ENCODE measurements at regions not wholly inside any gene's neighbourhood (a gene's known extent, or its start where the extent isn't known, plus 50 kb on each side); places are given as distances from the start of the nearest gene placed in this dataset.
"Not testable (repeated sequence)": the region's sequence is repeated elsewhere in the genome, so short reads cannot be mapped to it uniquely, and the experiment has no call there.

DNA sequence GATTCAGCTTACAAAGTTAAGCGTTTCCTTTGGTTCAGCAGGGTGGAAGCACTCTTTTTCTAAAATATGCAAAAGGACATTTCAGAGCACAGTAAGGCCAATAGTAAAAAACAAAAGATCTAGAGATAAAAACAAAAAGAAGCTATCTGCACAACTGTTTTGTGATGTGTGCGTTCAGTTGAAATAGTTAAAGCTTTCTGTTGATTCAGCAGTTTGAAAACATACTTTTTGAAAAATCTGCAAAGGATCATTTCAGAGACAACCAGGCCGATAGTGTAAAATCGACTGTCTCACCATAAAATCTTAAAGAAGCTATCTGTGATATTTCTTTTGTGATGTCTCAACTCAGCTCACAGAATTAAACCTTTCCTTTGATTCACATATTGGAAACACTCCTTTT lies 300.0 kb upstream of the ALG10B start:
- no peak for DNase-seq (ENCODE audit: low read depth)

GRCh38 chr12:38025916-38026315 lies 290.7 kb upstream of the ALG10B start:
- no peak for DNase-seq (ENCODE audit: low read depth)

DNA sequence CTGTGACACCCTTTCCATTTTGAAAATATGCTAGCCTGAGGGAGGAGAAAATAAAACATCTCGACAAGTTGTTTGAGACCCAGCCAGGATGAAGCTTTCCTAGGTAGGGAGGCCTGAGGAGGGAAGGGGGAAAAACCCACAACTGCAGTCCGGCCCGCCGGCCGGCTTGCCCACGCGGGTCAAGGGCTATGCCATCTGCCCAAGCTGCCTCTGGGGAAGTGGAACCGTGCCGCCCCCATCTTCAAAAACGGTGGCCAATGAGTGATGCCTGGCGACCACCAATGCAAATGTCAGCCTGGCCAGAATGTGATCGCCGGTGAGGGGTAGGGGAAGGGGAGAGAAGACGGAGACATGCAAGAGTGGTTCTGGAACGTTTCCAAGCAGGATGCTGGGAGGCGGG lies 263.5 kb upstream of the ALG10B start:
- no peak for DNase-seq (ENCODE audit: low read depth)

DNA sequence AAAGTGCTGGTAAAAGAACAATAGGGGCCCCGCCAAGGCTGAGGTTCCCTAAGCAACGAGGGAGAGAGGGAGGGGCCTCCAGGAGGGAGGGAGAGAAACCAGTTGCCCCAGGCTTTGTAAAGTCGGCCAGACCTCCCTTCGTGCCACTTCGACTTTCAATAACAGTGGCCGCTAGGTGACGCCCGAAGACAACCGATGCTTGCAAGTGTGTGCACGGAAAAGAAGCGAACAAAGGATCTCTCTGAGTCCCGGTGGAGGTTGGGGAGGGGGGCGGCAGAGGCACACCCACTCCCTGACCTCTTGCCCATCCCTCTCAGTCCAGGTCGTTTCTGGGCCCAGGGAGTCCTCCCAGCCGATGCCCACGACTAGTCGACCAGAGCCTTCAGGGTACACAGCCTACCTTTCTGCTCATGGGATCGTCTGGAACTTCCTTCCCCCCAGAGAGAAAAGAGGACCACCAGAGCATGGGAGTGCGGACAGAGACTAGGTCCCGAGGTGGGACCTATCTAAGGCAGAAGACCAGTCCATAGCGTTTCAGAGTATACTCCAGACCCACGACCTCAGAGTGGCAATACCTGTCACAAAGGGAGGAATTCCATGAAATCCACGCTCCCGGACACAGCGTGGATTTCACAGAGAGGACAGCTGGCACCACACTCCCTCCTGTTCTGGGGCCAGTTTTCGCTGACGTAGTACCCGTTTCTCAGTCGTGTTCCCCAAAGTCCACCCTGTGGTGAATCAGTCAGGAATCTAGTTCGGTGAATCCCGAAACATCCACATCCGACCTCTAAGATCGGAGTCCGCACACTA lies 262.7 kb upstream of the ALG10B start:
- DNase-seq (ENCODE audit: low read depth), result no peak

- no peak for DNase-seq (ENCODE audit: low read depth)
Observed at GRCh38 chr12:38056701-38057689, 259.6 kb upstream of the ALG10B start.

DNA sequence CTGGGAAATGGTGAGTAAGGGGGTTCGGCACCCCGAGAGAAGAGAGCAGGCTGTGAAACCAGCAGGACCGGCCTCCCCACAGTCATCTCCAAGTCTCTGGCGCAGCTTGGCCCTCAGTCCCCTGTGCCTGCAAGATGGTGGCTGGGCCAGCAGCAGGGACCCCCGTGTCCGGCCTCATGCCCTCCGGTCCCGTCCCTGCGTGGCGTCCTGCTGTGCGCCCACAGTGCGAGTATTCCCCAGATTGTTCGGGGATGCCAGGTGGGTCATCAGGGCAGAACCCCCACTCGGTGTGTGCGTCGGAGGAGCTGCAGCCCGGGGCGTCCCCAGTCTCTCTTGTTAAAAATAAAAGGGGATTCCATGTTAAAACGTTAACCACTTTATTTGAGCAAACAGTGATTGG lies 216.9 kb upstream of the ALG10B start:
- no peak for DNase-seq (ENCODE audit: low read depth)

DNA sequence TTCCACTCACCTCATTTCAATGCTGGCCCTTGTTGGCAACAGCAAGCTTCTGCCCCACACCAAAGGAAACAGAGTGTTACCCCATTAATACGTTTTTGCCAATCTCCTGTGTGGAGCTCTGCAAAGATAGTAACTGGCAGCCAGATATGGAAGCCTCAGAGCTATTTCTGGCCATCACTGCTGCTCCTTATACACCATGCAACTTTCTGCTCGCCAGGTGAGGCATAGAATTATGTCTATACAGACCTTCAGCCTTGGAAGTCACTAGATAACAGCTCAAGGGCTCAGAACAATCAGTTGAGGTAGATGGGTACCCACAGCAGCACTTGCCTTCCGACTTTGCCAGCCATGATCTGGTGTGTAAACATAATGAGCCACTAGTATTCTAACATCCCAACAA lies 214.8 kb upstream of the ALG10B start:
- no peak for DNase-seq (ENCODE audit: low read depth)

DNA sequence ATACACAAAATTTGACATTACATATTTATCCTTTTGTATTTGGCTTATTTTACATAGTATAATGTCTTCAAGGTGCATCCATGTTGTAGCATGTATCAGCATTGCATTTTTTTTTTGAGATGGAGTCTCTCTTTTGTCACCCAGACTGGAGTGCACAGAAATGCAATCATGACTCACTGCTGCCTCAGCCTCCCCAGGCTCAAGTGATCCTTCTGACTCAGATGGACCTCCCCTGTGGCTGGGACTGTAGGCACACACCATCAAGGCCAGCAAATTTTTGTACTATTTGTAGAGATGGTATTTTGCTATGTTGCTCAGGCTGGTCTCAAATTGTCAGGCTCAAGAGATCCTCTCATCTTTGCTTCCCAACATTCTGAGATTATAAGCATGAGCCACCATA lies 214.4 kb upstream of the ALG10B start:
- no peak for DNase-seq (ENCODE audit: low read depth)

DNA sequence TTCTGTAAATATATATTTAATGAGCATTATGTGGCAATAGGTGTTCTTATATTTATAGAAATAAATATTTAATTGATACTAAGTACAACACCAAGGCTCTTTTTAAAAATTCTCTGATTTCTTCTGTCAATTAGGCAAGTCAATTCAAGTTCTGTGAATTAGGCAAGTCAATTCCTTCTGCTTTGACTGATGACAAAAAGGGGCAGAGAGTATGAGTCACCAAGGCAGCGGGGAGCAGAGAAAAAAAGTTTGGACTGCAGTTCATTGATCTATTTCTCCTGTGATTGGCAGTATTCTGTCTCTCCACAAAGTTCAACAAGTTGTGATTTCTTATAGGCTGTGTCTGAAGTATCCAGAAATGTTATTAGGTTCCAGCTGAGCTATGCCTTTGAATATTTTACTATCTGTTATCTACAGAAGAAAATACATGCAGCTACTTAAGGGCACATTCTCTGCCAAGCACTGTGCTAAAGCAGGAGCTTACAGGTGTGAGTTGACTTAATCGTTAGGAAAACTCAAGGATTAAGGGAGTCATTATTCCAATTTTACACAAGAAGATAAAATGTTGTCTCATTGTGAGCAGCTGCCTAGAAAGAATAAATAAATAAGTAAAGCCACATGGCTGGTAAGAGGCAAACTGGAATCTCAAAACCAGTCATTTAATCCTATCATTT lies 206.4 kb upstream of the ALG10B start:
- DNase-seq (ENCODE audit: low read depth), result no peak

DNA sequence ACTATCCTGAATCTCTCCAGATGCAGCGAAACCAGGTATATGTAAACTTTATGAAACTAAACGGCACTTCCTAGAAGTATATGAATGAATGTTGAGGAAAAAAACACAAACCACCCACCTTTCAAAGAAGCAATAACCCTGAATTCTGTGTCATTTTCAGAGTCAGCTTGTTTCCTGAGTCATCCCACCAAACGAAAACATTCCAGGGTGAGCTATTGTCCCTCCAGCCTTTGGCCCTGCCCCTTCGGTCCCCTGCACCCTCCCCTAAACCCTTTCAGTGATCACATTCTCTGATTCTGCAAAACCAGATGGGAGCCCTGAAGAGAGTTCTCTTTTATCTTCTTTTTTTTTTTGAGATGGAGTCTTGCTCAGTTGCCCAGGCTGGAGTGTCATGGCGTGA lies 202.6 kb upstream of the ALG10B start:
- no peak for DNase-seq (ENCODE audit: low read depth)

DNA sequence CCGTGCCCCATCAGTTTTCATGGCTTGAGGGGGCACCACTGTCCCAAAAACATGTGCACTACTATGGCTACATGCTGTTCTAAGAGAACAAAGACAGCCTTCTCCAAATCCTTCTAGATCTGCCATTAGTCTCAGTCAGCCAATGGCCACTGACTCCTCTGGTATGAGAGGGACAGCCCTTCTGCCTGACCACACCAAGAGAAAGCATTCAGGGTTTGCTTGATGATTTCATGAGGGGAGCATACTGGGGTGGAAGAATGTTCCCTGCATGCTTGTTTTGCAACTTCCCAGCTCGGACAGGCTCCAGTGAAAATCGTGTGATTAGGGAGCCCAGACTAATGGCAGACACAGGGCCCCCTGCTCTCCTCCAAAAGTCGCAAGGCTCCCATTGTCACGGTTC lies 199.6 kb upstream of the ALG10B start:
- no peak for DNase-seq (ENCODE audit: low read depth)

DNA sequence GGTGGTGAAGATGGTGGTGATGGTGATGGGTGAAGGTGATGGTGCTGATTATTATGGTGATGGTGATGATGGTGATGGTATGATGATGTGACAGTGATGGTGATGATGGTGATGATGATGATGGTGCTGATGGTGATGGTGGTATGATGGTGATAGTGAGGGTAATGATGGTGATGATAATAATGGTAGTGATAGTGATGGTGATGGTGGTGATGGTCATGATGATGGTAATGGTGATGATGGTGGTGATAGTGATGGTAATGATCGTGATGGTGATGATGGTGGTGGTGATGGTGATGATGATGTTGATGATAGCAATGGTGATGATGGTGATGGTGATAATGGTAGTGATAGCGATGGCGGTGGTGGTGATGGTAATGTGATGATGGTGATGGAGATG lies 197.9 kb upstream of the ALG10B start:
- no peak for DNase-seq (ENCODE audit: low read depth)

GRCh38 chr12:38120438-38120837 lies 196.1 kb upstream of the ALG10B start:
- DNase-seq (ENCODE audit: low read depth), result no peak

DNA sequence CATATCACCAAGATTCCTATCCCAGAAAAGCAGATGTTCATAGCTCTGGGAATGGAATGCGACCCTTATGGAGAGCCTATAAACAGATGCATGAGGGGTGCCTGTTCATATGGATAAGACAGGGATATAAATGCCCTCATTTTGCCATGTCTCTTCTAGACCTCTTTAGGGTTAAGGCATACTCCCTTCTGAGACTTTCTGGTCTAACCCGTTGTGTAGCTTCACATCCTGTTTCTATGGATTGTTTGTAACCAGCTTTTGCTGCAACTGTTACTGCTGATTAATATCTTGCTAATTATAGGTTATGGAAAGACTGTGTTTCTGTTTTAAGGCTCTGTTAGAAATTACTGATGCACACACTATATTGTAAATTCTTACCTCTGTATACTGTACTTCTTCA lies 193.5 kb upstream of the ALG10B start:
- not testable (repeated sequence) for DNase-seq (ENCODE audit: low read depth)

DNA sequence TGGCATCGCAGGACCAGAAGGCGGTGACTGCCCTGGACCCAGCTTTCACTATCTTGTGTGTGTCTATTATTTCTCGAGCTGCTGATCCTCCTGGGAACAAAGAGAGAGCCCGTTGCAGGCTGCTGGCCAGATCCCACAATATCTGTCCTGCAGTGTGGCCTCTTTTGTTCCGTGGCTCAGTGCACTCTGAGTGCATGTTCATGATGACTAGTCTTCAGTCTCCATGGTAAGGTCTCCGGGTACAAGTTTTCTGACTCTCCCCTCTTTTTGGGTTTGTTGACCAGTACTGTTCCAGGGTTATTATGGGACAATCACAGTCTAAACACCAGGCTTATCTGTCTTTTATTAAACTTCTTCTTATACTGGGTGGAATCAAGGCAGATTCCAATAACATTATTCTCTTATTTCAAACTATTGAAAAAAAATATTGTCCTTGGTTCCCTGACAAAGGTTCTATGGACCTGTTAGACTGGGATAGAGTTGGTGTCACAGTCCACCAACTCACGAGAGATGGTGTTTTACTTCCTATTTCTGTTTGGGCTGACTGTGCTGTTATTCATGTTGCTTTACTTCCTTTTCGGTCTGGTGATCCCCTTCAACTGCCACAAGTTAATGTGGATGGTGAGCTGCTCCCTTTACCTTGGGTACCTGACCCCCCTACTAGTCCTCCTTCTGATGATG lies 192.9 kb upstream of the ALG10B start:
- no peak for DNase-seq (ENCODE audit: low read depth)

DNA sequence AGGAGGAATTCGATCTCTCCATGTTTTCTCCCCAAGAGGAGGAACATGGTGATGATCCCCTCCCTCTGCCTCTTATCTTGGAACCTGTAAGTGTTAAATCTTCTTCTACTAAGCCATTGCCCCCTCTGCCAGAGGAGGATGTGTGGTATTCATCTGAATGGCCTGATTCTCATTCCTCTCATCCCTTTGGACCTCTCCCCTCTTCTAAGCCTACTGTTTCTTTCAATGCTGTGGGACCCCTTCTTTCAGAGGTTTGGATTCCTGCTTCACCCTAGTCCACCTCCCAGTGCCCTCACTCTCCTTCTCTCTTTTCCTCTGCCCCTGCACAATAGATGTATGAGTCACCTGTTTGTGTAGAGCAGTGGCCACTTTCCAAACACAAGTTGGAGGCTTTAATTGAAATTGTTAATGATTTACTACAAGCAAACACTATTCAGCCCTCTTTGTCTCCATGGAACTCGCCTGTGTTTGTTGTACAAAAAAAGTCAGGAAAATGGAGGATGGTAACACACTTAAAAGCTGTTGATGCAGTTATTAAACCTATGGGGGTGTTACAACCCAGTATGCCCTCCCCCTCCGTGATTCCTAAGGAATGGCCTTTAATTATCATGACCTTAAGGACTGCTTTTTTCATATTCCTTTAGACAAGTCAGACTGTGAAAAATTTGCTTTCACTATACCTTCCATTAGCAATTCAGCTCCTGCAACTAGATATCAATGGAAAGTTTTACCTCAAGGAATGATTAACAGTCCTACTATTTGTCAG lies 192.1 kb upstream of the ALG10B start:
- DNase-seq (ENCODE audit: low read depth), result no peak

GRCh38 chr12:38132139-38132538 lies 184.4 kb upstream of the ALG10B start:
- no peak for DNase-seq (ENCODE audit: low read depth)

GRCh38 chr12:38137287-38137686 lies 179.3 kb upstream of the ALG10B start:
- DNase-seq (ENCODE audit: low read depth), result no peak

- DNase-seq (ENCODE audit: low read depth), result no peak
Observed at GRCh38 chr12:38137716-38138115, 178.9 kb upstream of the ALG10B start.

- peak; percentile 48 for DNase-seq (ENCODE audit: low read depth)
Observed at GRCh38 chr12:38138225-38139221, 178.1 kb upstream of the ALG10B start.

All from forelimb muscle (tissue), 1 donor.